SK-N-SH (cell line): ENCODE measurements at regions not wholly inside any gene's neighbourhood (a gene's known extent, or its start where the extent isn't known, plus 50 kb on each side); places are given as distances from the start of the nearest gene placed in this dataset.

Experiments used
- CTCF ChIA-PET: fragments of 300-600, 350-600 bp; formaldehyde crosslinking; extraction: SDS; loops from one replicate; lab custom pipeline; 2021; lab: Yijun Ruan, JAX
- POLR2A ChIA-PET: fragments of 350-600 bp; sonication (Branson Sonifier 250); formaldehyde crosslinking; extraction: SDS; loops from one replicate; lab custom pipeline; 2020; ENCODE audit warnings: antibody characterized with exemption, inconsistent platforms; lab: Yijun Ruan, JAX
- DNase-seq: peaks from one replicate; pipeline ENCODE4 v3.0.0; 2012
- H2AFZ ChIP-seq: fragments of 200-600 bp; sonication (generic); 2 replicates; pipeline ENCODE4 v1.8.1; 2016; ENCODE audit warnings: antibody characterized with exemption, mild to moderate bottlenecking, low read depth
- H3F3A ChIP-seq: fragments of 200-600 bp; sonication (generic); replicated peaks from 2 replicates; pipeline ENCODE3; 2016; ENCODE audit warnings: antibody characterized with exemption, mild to moderate bottlenecking; ENCODE audit not compliant: insufficient read depth
- H3K27ac ChIP-seq, 2 experiments: fragments of 200-500 bp in 1 of 2; fragments of 200-600 bp in 1 of 2; sonication (Bioruptor generic) in 1 of 2; sonication (generic), shearing (Covaris generic) in 1 of 2; 2 replicates each; pipeline versions ENCODE4 v1.5.1 to v1.6.1; 2014 to 2016; ENCODE audit warnings: low read depth in 2 of 2, inconsistent platforms in 1 of 2, low read length in 1 of 2, mild to moderate bottlenecking in 1 of 2, mixed read lengths in 1 of 2
- H3K27me3 ChIP-seq: fragments of 200-600 bp; sonication (generic), shearing (Covaris generic); 2 replicates; pipeline ENCODE4 v1.6.1; 2016; ENCODE audit warnings: mixed run types; ENCODE audit not compliant: insufficient read depth
- H3K36me3 ChIP-seq, 2 experiments: fragments of 200-500 bp in 1 of 2; fragments of 200-600 bp in 1 of 2; sonication (Bioruptor generic) in 1 of 2; sonication (generic) in 1 of 2; replicated peaks in 1 of 2; 2 replicates each; pipeline versions ENCODE3 to v1.5.1; 2014 to 2016; ENCODE audit warnings: low read length in 1 of 2, mild to moderate bottlenecking in 1 of 2; ENCODE audit not compliant: insufficient read depth in 2 of 2, control insufficient read depth in 1 of 2
- H3K4me1 ChIP-seq, 2 experiments: fragments of 200-500 bp in 1 of 2; fragments of 200-600 bp in 1 of 2; sonication (Bioruptor generic) in 1 of 2; sonication (generic), shearing (Covaris generic) in 1 of 2; 2 replicates each; pipeline versions ENCODE4 v1.5.1 to v1.6.1; 2014 to 2016; ENCODE audit warnings: low read depth in 1 of 2, low read length in 1 of 2, mixed run types in 1 of 2; ENCODE audit not compliant: insufficient read depth in 2 of 2, control insufficient read depth in 1 of 2
- H3K4me2 ChIP-seq: fragments of 200-600 bp; sonication (generic), shearing (Covaris generic); 2 replicates; pipeline ENCODE4 v1.6.1; 2017; ENCODE audit warnings: mixed run types
- H3K4me3 ChIP-seq, 2 experiments: fragments of 200-500 bp in 1 of 2; fragments of 200-600 bp in 1 of 2; sonication (Bioruptor generic) in 1 of 2; sonication (generic), shearing (Covaris generic) in 1 of 2; 2 replicates each; pipeline versions ENCODE4 v1.5.1 to v1.8.1; 2014 to 2016; ENCODE audit warnings: low read depth in 2 of 2, inconsistent platforms in 1 of 2, low read length in 1 of 2, mild to moderate bottlenecking in 1 of 2, mixed read lengths in 1 of 2, moderate library complexity in 1 of 2
- H3K79me2 ChIP-seq: fragments of 200-600 bp; sonication (generic); 2 replicates; pipeline ENCODE4 v1.8.1; 2017; ENCODE audit warnings: mild to moderate bottlenecking; ENCODE audit not compliant: insufficient read depth
- H3K9ac ChIP-seq: fragments of 200-600 bp; sonication (generic); 2 replicates; pipeline ENCODE4 v1.6.1; 2017; ENCODE audit warnings: mixed run types
- H3K9me2 ChIP-seq: fragments of 200-600 bp; sonication (generic); 2 replicates; pipeline ENCODE4 v1.6.1; 2017; ENCODE audit warnings: mixed run types
- H3K9me3 ChIP-seq: fragments of 200-600 bp; sonication (generic); 2 replicates; pipeline ENCODE4 v1.6.1; 2017; ENCODE audit warnings: mixed run types, mild to moderate bottlenecking, moderate library complexity
- H4K20me1 ChIP-seq: fragments of 200-600 bp; sonication (generic); 2 replicates; pipeline ENCODE4 v1.6.1; 2017; ENCODE audit warnings: mild to moderate bottlenecking, mixed run types; ENCODE audit not compliant: insufficient read depth
- CHD2 ChIP-seq: fragments of 150-350 bp; IDR thresholded peaks from 2 replicates; pipeline ENCODE4 v1.6.1; 2018; ENCODE audit warnings: low read length; ENCODE audit not compliant: partially characterized antibody
- EP300 ChIP-seq, 2 experiments: IDR thresholded peaks; 2 replicates each; pipeline versions ENCODE4 v1.4.0 to v1.6.1; 2012; ENCODE audit warnings: borderline replicate concordance in 1 of 2, low read depth in 1 of 2, low read length in 1 of 2
- FOXJ3 ChIP-seq: sonication (generic); formaldehyde crosslinking; IDR thresholded peaks from 2 replicates; pipeline ENCODE4 v1.5.1; 2020; ENCODE audit warnings: mild to moderate bottlenecking, missing genetic modification reagents
- GATA2 ChIP-seq: sonication (generic); formaldehyde crosslinking; IDR thresholded peaks from 2 replicates; pipeline ENCODE4 v1.5.0; 2020; ENCODE audit warnings: mild to moderate bottlenecking, missing genetic modification reagents
- MEF2A ChIP-seq: IDR thresholded peaks from 2 replicates; pipeline ENCODE4 v1.4.0; 2012; ENCODE audit warnings: low read depth, borderline replicate concordance
- NRF1 ChIP-seq: IDR thresholded peaks from 2 replicates; pipeline ENCODE4 v1.6.1; 2012; ENCODE audit warnings: low read depth, mild to moderate bottlenecking, low read length
- RAD21 ChIP-seq: IDR thresholded peaks from 2 replicates; pipeline ENCODE4 v1.6.1; 2012; ENCODE audit warnings: mild to moderate bottlenecking, low read length
- RCOR1 ChIP-seq: fragments of 150-350 bp; IDR thresholded peaks from 2 replicates; pipeline ENCODE4 v1.6.1; 2017; ENCODE audit warnings: antibody characterized with exemption, low read length
- SIN3A ChIP-seq: IDR thresholded peaks from 2 replicates; pipeline ENCODE4 v1.6.1; 2012; ENCODE audit warnings: low read depth, mild to moderate bottlenecking, low read length, moderate library complexity, borderline replicate concordance
- SMC3 ChIP-seq: IDR thresholded peaks from 2 replicates; pipeline ENCODE4 v1.6.1; 2012; ENCODE audit warnings: low read depth, low read length, improper control_type of control experiment
- TCF12 ChIP-seq: IDR thresholded peaks from 2 replicates; pipeline ENCODE4 v1.4.0; 2012
- YY1 ChIP-seq: IDR thresholded peaks from 2 replicates; pipeline ENCODE4 v1.4.0; 2012; ENCODE audit warnings: low read depth, mild to moderate bottlenecking
- WGBS: methylation state at CpG from one replicate; pipeline ENCODE4 v1.1.6; 2017; ENCODE audit warnings: low lambda C conversion rate; 5-methylcytosine and 5-hydroxymethylcytosine counted together
- TF ChIP-seq, protein P1 (sequence below): fragments of 150-350 bp; IDR thresholded peaks from 2 replicates; pipeline ENCODE4 v1.6.1; 2016; ENCODE audit warnings: mild to moderate bottlenecking, low read depth, low read length
- TF ChIP-seq, protein P2 (sequence below): IDR thresholded peaks from 2 replicates; pipeline ENCODE4 v1.4.0; 2012; ENCODE audit warnings: low read depth, borderline replicate concordance
- TF ChIP-seq, protein P3 (sequence below): IDR thresholded peaks from 2 replicates; pipeline ENCODE4 v1.4.0; 2012; ENCODE audit warnings: low read depth, borderline replicate concordance
- TF ChIP-seq, protein P4 (sequence below): IDR thresholded peaks from 2 replicates; pipeline ENCODE4; 2012

DNA sequence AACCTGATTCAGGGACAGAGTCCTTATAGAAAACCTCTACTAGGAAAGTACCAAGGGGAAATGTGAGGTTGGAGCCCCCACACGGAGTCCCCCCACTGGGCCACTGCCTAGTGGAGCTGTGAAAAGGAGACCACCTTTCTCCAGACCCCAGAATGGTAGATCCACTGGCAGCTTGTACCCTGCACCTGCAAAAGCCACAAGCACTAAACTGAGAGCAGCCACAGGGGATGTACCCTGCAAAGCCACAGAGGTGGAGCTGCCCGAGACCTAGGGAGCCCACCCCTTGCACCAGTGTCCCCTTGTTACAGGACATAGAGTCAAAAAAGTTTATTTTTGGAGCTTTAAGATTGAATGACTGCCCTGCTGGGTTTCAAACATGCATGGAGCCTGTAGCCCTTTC is 87.2 kb upstream of the KCNMA1 start:
- CTCF ChIA-PET, result interaction anchor here (0.9 to 2.0 kb wide), 4 partner anchors 11 to 551 kb away, joined by 3 to 4 read pairs (median 3); no protein-coding TSS in a partner anchor
- Histone ChIP-seq H3K9me3 (no peaks in the 10 kb centered on the region), H3F3A (no peaks in the 10 kb centered on the region), H4K20me1 (no peaks in the 10 kb centered on the region), H3K9ac (no peak overlapping the region), H3K27ac (no peak overlapping the region), H2AFZ (no peak overlapping the region), H3K9me2 (no peaks in the 10 kb centered on the region)
- no peak for TF ChIP-seq YY1
- TF ChIP-seq EP300 (IDR thresholded peaks at IDR 0.05; ENCODE audit: borderline replicate concordance in 1 of 2, low read depth in 1 of 2, low read length in 1 of 2), result no peak
- TF ChIP-seq SIN3A, result no peak
- TF ChIP-seq, protein P1, sequence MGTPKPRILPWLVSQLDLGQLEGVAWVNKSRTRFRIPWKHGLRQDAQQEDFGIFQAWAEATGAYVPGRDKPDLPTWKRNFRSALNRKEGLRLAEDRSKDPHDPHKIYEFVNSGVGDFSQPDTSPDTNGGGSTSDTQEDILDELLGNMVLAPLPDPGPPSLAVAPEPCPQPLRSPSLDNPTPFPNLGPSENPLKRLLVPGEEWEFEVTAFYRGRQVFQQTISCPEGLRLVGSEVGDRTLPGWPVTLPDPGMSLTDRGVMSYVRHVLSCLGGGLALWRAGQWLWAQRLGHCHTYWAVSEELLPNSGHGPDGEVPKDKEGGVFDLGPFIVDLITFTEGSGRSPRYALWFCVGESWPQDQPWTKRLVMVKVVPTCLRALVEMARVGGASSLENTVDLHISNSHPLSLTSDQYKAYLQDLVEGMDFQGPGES, result no peak
- TF ChIP-seq GATA2, result no peak
- TF ChIP-seq, protein P2, sequence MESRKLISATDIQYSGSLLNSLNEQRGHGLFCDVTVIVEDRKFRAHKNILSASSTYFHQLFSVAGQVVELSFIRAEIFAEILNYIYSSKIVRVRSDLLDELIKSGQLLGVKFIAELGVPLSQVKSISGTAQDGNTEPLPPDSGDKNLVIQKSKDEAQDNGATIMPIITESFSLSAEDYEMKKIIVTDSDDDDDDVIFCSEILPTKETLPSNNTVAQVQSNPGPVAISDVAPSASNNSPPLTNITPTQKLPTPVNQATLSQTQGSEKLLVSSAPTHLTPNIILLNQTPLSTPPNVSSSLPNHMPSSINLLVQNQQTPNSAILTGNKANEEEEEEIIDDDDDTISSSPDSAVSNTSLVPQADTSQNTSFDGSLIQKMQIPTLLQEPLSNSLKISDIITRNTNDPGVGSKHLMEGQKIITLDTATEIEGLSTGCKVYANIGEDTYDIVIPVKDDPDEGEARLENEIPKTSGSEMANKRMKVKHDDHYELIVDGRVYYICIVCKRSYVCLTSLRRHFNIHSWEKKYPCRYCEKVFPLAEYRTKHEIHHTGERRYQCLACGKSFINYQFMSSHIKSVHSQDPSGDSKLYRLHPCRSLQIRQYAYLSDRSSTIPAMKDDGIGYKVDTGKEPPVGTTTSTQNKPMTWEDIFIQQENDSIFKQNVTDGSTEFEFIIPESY, result no peak
- no peak for TF ChIP-seq FOXJ3 (CRISPR knock-in tag)
- no peak for TF ChIP-seq TCF12
- TF ChIP-seq SMC3, result no peak
- TF ChIP-seq, protein P3, sequence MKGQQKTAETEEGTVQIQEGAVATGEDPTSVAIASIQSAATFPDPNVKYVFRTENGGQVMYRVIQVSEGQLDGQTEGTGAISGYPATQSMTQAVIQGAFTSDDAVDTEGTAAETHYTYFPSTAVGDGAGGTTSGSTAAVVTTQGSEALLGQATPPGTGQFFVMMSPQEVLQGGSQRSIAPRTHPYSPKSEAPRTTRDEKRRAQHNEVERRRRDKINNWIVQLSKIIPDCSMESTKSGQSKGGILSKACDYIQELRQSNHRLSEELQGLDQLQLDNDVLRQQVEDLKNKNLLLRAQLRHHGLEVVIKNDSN, result no peak
- TF ChIP-seq, protein P4, sequence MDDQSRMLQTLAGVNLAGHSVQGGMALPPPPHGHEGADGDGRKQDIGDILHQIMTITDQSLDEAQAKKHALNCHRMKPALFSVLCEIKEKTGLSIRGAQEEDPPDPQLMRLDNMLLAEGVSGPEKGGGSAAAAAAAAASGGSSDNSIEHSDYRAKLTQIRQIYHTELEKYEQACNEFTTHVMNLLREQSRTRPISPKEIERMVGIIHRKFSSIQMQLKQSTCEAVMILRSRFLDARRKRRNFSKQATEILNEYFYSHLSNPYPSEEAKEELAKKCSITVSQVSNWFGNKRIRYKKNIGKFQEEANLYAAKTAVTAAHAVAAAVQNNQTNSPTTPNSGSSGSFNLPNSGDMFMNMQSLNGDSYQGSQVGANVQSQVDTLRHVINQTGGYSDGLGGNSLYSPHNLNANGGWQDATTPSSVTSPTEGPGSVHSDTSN, result no peak
- TF ChIP-seq RAD21, result no peak
- no peak for TF ChIP-seq CHD2
- no peak for TF ChIP-seq MEF2A
- TF ChIP-seq NRF1, result no peak
- no peak for TF ChIP-seq RCOR1
- TF ChIP-seq, all 33 proteins: peak for 0
- no peaks in the 10 kb centered on the region for H3K27me3 ChIP-seq
- DNase-seq, result no peak
- WGBS, result 100% methylated on average over 1 of the region's 2 CpGs
- H3K79me2 ChIP-seq, result no peaks in the 10 kb centered on the region
- H3K4me2 ChIP-seq, result no peak overlapping the region
- peaks cover 0 to 4% of the 10 kb centered on the region in 2 experiments for H3K36me3 ChIP-seq
- peaks cover 0 to 3% of the 10 kb centered on the region in 2 experiments; a peak in 1 of 4 replicates for H3K4me1 ChIP-seq
- POLR2A ChIA-PET, result no interaction called here
- no peak overlapping the region for H3K4me3 ChIP-seq
